ENCODE measurements at regions not wholly inside any gene's neighbourhood (a gene's known extent, or its start where the extent isn't known, plus 50 kb on each side); places are given as distances from the start of the nearest gene placed in this dataset.

DNA sequence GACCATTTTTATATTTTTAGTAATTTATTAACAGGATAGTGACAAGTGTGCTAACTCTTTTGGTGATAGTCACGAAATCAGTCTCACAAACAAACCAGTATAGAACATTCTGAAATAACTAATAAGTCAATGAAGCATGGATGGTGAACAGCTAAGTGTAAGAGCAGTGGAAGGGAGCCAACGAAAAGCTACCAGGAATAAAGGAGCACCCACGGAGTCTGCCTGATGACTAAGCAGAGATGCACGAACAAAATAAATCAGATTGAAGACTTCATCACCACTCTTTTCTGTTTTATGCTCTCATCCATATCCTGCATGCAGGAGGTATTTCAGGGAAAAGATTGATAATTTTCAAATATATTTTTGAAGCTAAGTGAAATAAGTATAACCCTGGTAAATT is 891.1 kb upstream of the HS3ST1 start:
- TF ChIP-seq, protein P1, sequence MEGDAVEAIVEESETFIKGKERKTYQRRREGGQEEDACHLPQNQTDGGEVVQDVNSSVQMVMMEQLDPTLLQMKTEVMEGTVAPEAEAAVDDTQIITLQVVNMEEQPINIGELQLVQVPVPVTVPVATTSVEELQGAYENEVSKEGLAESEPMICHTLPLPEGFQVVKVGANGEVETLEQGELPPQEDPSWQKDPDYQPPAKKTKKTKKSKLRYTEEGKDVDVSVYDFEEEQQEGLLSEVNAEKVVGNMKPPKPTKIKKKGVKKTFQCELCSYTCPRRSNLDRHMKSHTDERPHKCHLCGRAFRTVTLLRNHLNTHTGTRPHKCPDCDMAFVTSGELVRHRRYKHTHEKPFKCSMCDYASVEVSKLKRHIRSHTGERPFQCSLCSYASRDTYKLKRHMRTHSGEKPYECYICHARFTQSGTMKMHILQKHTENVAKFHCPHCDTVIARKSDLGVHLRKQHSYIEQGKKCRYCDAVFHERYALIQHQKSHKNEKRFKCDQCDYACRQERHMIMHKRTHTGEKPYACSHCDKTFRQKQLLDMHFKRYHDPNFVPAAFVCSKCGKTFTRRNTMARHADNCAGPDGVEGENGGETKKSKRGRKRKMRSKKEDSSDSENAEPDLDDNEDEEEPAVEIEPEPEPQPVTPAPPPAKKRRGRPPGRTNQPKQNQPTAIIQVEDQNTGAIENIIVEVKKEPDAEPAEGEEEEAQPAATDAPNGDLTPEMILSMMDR (IDR thresholded peaks at IDR 0.05 in 8 of 11, conservative IDR thresholded peaks at IDR 0.05 in 3 of 11), result no peak
- no peak for TF ChIP-seq POLR2AphosphoS5 (IDR thresholded peaks at IDR 0.05)
- TF ChIP-seq POLR2A (IDR thresholded peaks at IDR 0.05), result no peak
